AG09319 (cell line): ENCODE measurements at regions not wholly inside any gene's neighbourhood (a gene's known extent, or its start where the extent isn't known, plus 50 kb on each side); places are given as distances from the start of the nearest gene placed in this dataset.
"Not testable (repeated sequence)": the region's sequence is repeated elsewhere in the genome, so short reads cannot be mapped to it uniquely, and the experiment has no call there.

Experiments used
- DNase-seq: peaks from one replicate; pipeline ENCODE4 v3.0.0-alpha.2; 2010; ENCODE audit warnings: low read depth; ENCODE audit errors: extremely low read depth
- CTCF ChIP-seq: IDR thresholded peaks from 2 replicates; pipeline ENCODE4 v1.5.1; 2011; ENCODE audit warnings: low read depth, mild to moderate bottlenecking, inconsistent platforms, low read length, moderate library complexity

- no peak for TF ChIP-seq CTCF
- DNase-seq = no peak
Observed at GRCh38 chr3:51588724-51589123, 50.2 kb downstream of the RAD54L2 start.

- DNase-seq = no peak
- TF ChIP-seq CTCF = no peak
Observed at GRCh38 chr3:51591231-51591630, 52.7 kb downstream of the RAD54L2 start.

- no peak for DNase-seq
- no peak for TF ChIP-seq CTCF
Observed at GRCh38 chr3:51593697-51594096, 55.2 kb downstream of the RAD54L2 start.

GRCh38 chr3:51599638-51600037 is 61.1 kb downstream of the RAD54L2 start:
- not testable (repeated sequence) for DNase-seq

GRCh38 chr3:51604212-51604611 is 65.7 kb downstream of the RAD54L2 start:
- no peak for TF ChIP-seq CTCF
- no peak for DNase-seq

GRCh38 chr3:51605938-51606337 is 65.1 kb upstream of the TEX264 start:
- no peak for TF ChIP-seq CTCF
- no peak for DNase-seq

GRCh38 chr3:51606871-51607270 is 64.2 kb upstream of the TEX264 start:
- DNase-seq = not testable (repeated sequence)

- not testable (repeated sequence) for DNase-seq
Observed at GRCh38 chr3:51607591-51608325, 63.3 kb upstream of the TEX264 start.

GRCh38 chr3:51610708-51611107 is 60.3 kb upstream of the TEX264 start:
- no peak for TF ChIP-seq CTCF
- peak; percentile 5 for DNase-seq
